ENCODE measurements at regions not wholly inside any gene's neighbourhood (a gene's known extent, or its start where the extent isn't known, plus 50 kb on each side); places are given as distances from the start of the nearest gene placed in this dataset.

GRCh38 chr6:141118991-141119390, 1013.7 kb upstream of the GJE1 start:
- no peak for DNase-seq
- 53% methylated on average over 2 of the region's 2 CpGs for WGBS, 2 donors
- Histone ChIP-seq H3K27ac (no peak overlapping the region), H3K4me3 (no peak overlapping the region), H3K36me3 (no peaks in the 10 kb centered on the region), H3K27me3 (no peaks in the 10 kb centered on the region), H3K9me3 (no peaks in the 10 kb centered on the region), H3K4me1 (no peaks in the 10 kb centered on the region)
- intact Hi-C loops (cut with DNase I): no loop called here
- TF ChIP-seq CTCF (IDR thresholded peaks at IDR 0.05) (no peak), POLR2A (IDR thresholded peaks at IDR 0.05) (no peak)

GRCh38 chr6:141117874-141118273, 1014.9 kb upstream of the GJE1 start:
- intact Hi-C loops (cut with DNase I): no loop called here
- Histone ChIP-seq H3K27me3 (no peaks in the 10 kb centered on the region), H3K4me3 (no peak overlapping the region), H3K36me3 (no peaks in the 10 kb centered on the region), H3K4me1 (no peaks in the 10 kb centered on the region), H3K27ac (no peak overlapping the region), H3K9me3 (no peaks in the 10 kb centered on the region)
- no peak for DNase-seq
- TF ChIP-seq CTCF (IDR thresholded peaks at IDR 0.05) (no peak), POLR2A (IDR thresholded peaks at IDR 0.05) (no peak)

- no peak overlapping the region for H3K4me3 ChIP-seq
- DNase-seq: no peak
- no peaks in the 10 kb centered on the region for H3K4me1 ChIP-seq
- TF ChIP-seq POLR2A (IDR thresholded peaks at IDR 0.05) (no peak), CTCF (IDR thresholded peaks at IDR 0.05) (no peak)
- intact Hi-C loops (cut with DNase I): no loop called here
- no peaks in the 10 kb centered on the region for H3K9me3 ChIP-seq
- H3K27me3 ChIP-seq: no peaks in the 10 kb centered on the region
- H3K36me3 ChIP-seq: no peaks in the 10 kb centered on the region
- no peak overlapping the region for H3K27ac ChIP-seq
- 13 to 29% methylated on average over 2 of the region's 2 CpGs for WGBS, 2 donors
Observed at GRCh38 chr6:141110481-141110880, 1022.2 kb upstream of the GJE1 start.

- WGBS, 2 donors: 29% methylated on average over 1 of the region's 1 CpG; no CpG with 5 or more reads in 1 of the 2 donors
- H3K27ac ChIP-seq: no peak overlapping the region
- TF ChIP-seq CTCF (IDR thresholded peaks at IDR 0.05) (no peak), POLR2A (IDR thresholded peaks at IDR 0.05) (no peak)
- no peaks in the 10 kb centered on the region for H3K36me3 ChIP-seq
- intact Hi-C loops (cut with DNase I): no loop called here
- H3K4me3 ChIP-seq: no peak overlapping the region
- H3K27me3 ChIP-seq: no peaks in the 10 kb centered on the region
- no peaks in the 10 kb centered on the region for H3K9me3 ChIP-seq
- no peaks in the 10 kb centered on the region for H3K4me1 ChIP-seq
- DNase-seq: no peak
Observed at GRCh38 chr6:141107591-141108160, 1025.0 kb upstream of the GJE1 start.

GRCh38 chr6:141105481-141105880, 1027.2 kb upstream of the GJE1 start:
- H3K27me3 ChIP-seq: no peaks in the 10 kb centered on the region
- H3K9me3 ChIP-seq: no peaks in the 10 kb centered on the region
- intact Hi-C loops (cut with DNase I): no loop called here
- no peak for DNase-seq
- no peaks in the 10 kb centered on the region for H3K4me1 ChIP-seq
- no peak overlapping the region for H3K4me3 ChIP-seq
- no peak overlapping the region for H3K27ac ChIP-seq
- TF ChIP-seq POLR2A (IDR thresholded peaks at IDR 0.05): no peak
- TF ChIP-seq CTCF (IDR thresholded peaks at IDR 0.05): no peak
- H3K36me3 ChIP-seq: no peaks in the 10 kb centered on the region
